MM.1S (cell line): ENCODE measurements at regions not wholly inside any gene's neighbourhood (a gene's known extent, or its start where the extent isn't known, plus 50 kb on each side); places are given as distances from the start of the nearest gene placed in this dataset.

Source experiments
- DNase-seq: peaks from one replicate; pipeline ENCODE4 v3.0.0-alpha.2; 2015
- H2AFZ ChIP-seq: fragments of 300-600 bp; sonication (generic); 2 replicates; pipeline ENCODE4 v1.6.0; 2016; ENCODE audit warnings: antibody characterized with exemption, low read length
- H3F3A ChIP-seq: fragments of 300-600 bp; sonication (generic); 2 replicates; pipeline ENCODE4 v1.6.1; 2016; ENCODE audit warnings: mild to moderate bottlenecking, antibody characterized with exemption, low read length, moderate library complexity, mixed read lengths; ENCODE audit not compliant: insufficient read depth
- H3K27ac ChIP-seq: fragments of 300-600 bp; sonication (generic); 2 replicates; pipeline ENCODE4 v1.5.1; 2016; ENCODE audit warnings: mild to moderate bottlenecking, low read length
- H3K27me3 ChIP-seq: fragments of 300-600 bp; sonication (generic); replicated peaks from 2 replicates; pipeline ENCODE4 v1.6.0; 2016; ENCODE audit warnings: low read length; ENCODE audit not compliant: insufficient read depth
- H3K36me3 ChIP-seq: fragments of 300-600 bp; sonication (generic); replicated peaks from 2 replicates; pipeline ENCODE4 v1.6.1; 2016; ENCODE audit warnings: mild to moderate bottlenecking, low read length, mixed read lengths; ENCODE audit not compliant: insufficient read depth
- H3K4me1 ChIP-seq: fragments of 300-600 bp; sonication (generic); 2 replicates; pipeline ENCODE4 v1.6.1; 2016; ENCODE audit warnings: low read length, mixed read lengths
- H3K4me2 ChIP-seq: fragments of 300-600 bp; sonication (generic); 2 replicates; pipeline ENCODE4 v1.6.0; 2016; ENCODE audit warnings: low read depth, low read length
- H3K4me3 ChIP-seq: fragments of 300-600 bp; sonication (generic); 2 replicates; pipeline ENCODE4 v1.5.1; 2016; ENCODE audit warnings: low read length, mixed read lengths
- H3K79me2 ChIP-seq: fragments of 300-600 bp; sonication (generic); 2 replicates; pipeline ENCODE4 v1.6.1; 2016; ENCODE audit warnings: mixed run types, low read length, mixed read lengths
- H3K9ac ChIP-seq: fragments of 300-600 bp; sonication (generic); 2 replicates; pipeline ENCODE4 v1.6.1; 2016; ENCODE audit warnings: low read length, mixed read lengths
- H3K9me2 ChIP-seq: fragments of 300-600 bp; sonication (generic); replicated peaks from 2 replicates; pipeline ENCODE4 v1.6.1; 2016; ENCODE audit warnings: mild to moderate bottlenecking, low read length, mixed read lengths; ENCODE audit not compliant: insufficient read depth
- H3K9me3 ChIP-seq: fragments of 300-600 bp; sonication (generic); replicated peaks from 2 replicates; pipeline ENCODE4 v1.6.1; 2016; ENCODE audit warnings: mild to moderate bottlenecking, low read length, mixed read lengths; ENCODE audit not compliant: insufficient read depth
- H4K20me1 ChIP-seq: fragments of 300-600 bp; sonication (generic); 2 replicates; pipeline ENCODE4 v1.6.1; 2016; ENCODE audit warnings: mild to moderate bottlenecking, low read length, moderate library complexity, mixed read lengths; ENCODE audit not compliant: insufficient read depth
- CTCF ChIP-seq: fragments of 300-600 bp; sonication (generic); IDR thresholded peaks from 2 replicates; pipeline ENCODE4 v1.5.1; 2016; ENCODE audit warnings: antibody characterized with exemption, low read length, mixed read lengths
- EZH2 ChIP-seq: fragments of 300-600 bp; sonication (generic); optimal IDR thresholded peaks from 2 replicates; pipeline ENCODE3; 2017; ENCODE audit warnings: low read depth, mild to moderate bottlenecking, antibody characterized with exemption, low read length, mixed read lengths
- EZH2phosphoT487 ChIP-seq: fragments of 300-600 bp; sonication (generic); IDR thresholded peaks from 2 replicates; pipeline ENCODE4 v1.6.1; 2018; ENCODE audit warnings: antibody characterized with exemption, low read length

GRCh38 chr6:15882915-15883314, 220.1 kb upstream of the DTNBP1 start:
- H3F3A ChIP-seq = no peaks in the 10 kb centered on the region
- H3K4me1 ChIP-seq = no peaks in the 10 kb centered on the region
- H3K9me3 ChIP-seq = no peaks in the 10 kb centered on the region
- TF ChIP-seq CTCF = no peak
- no peak for TF ChIP-seq EZH2phosphoT487
- no peak for TF ChIP-seq EZH2
- no peaks in the 10 kb centered on the region for H4K20me1 ChIP-seq
- no peaks in the 10 kb centered on the region for H3K27me3 ChIP-seq
- H3K4me2 ChIP-seq = no peak overlapping the region
- no peak overlapping the region for H3K9ac ChIP-seq
- DNase-seq = no peak
- H3K4me3 ChIP-seq = no peak overlapping the region
- H3K79me2 ChIP-seq = no peaks in the 10 kb centered on the region
- no peaks in the 10 kb centered on the region for H3K9me2 ChIP-seq
- H3K36me3 ChIP-seq = no peaks in the 10 kb centered on the region
- H3K27ac ChIP-seq = no peak overlapping the region
- H2AFZ ChIP-seq = no peak overlapping the region

- DNase-seq = no peak
- Histone ChIP-seq H3K79me2 (no peaks in the 10 kb centered on the region), H3K27me3 (no peaks in the 10 kb centered on the region), H3K4me1 (no peaks in the 10 kb centered on the region), H3K4me2 (no peak overlapping the region), H2AFZ (no peak overlapping the region), H3K9me2 (no peaks in the 10 kb centered on the region), H3F3A (no peaks in the 10 kb centered on the region), H3K36me3 (no peaks in the 10 kb centered on the region), H4K20me1 (no peaks in the 10 kb centered on the region), H3K9ac (no peak overlapping the region), H3K27ac (no peak overlapping the region), H3K4me3 (no peak overlapping the region), H3K9me3 (no peaks in the 10 kb centered on the region)
- TF ChIP-seq CTCF (no peak), EZH2 (no peak), EZH2phosphoT487 (no peak)
These were observed 219.5 kb upstream of the DTNBP1 start for GRCh38 chr6:15882345-15882744.

GRCh38 chr6:15881150-15881549, 218.3 kb upstream of the DTNBP1 start:
- no peaks in the 10 kb centered on the region for H3F3A ChIP-seq
- DNase-seq = no peak
- no peak overlapping the region for H2AFZ ChIP-seq
- H3K79me2 ChIP-seq = no peaks in the 10 kb centered on the region
- no peaks in the 10 kb centered on the region for H3K27me3 ChIP-seq
- no peak overlapping the region for H3K9ac ChIP-seq
- no peaks in the 10 kb centered on the region for H3K4me1 ChIP-seq
- no peak for TF ChIP-seq CTCF
- TF ChIP-seq EZH2phosphoT487 = no peak
- no peak for TF ChIP-seq EZH2
- H3K9me2 ChIP-seq = no peaks in the 10 kb centered on the region
- no peak overlapping the region for H3K27ac ChIP-seq
- no peak overlapping the region for H3K4me2 ChIP-seq
- no peaks in the 10 kb centered on the region for H3K36me3 ChIP-seq
- H4K20me1 ChIP-seq = no peaks in the 10 kb centered on the region
- no peaks in the 10 kb centered on the region for H3K9me3 ChIP-seq
- H3K4me3 ChIP-seq = no peak overlapping the region
